AG09309 (cell line): ENCODE measurements at regions not wholly inside any gene's neighbourhood (a gene's known extent, or its start where the extent isn't known, plus 50 kb on each side); places are given as distances from the start of the nearest gene placed in this dataset.

Experiments used
- DNase-seq: peaks from one replicate; pipeline ENCODE4 v3.0.0-alpha.2; 2010; ENCODE audit warnings: low read depth
- H3K4me3 ChIP-seq: 2 replicates; pipeline ENCODE4 v1.5.1; 2011; ENCODE audit warnings: mild to moderate bottlenecking, low read depth, low read length, moderate library complexity; ENCODE audit not compliant: control insufficient read depth
- TF ChIP-seq, protein P1 (sequence below): IDR thresholded peaks from 2 replicates; pipeline ENCODE4 v1.5.1; 2011; ENCODE audit warnings: mild to moderate bottlenecking, low read depth, low read length, inconsistent platforms; ENCODE audit not compliant: insufficient read depth, control insufficient read depth; ENCODE audit errors: missing control alignments

DNA sequence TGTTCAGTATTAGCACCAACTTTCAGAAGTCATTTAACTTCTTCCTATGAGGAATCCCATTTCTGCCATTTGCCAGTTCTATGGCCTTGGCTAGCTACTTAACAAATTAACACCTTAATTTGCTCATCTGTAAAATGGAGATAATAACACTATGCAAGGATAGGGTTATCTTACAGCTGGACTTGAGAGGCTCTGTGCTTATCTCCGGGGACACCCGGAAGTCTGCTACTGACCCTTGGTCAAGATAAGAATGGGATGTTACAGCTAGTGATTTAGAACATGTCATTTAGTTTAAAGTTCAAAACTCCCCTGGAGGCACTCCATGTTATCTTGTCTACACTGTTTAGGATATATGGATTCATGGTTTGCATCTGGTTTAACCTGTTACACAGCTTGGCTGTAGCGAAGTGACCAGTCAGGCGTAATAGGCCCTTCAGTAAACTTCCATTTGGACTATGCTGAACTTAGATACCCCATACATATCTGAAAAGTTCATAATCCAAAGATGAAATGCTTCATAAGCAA lies 156.0 kb upstream of the CD96 start:
- no peak for DNase-seq
- no peak overlapping the region for H3K4me3 ChIP-seq
- TF ChIP-seq, protein P1, sequence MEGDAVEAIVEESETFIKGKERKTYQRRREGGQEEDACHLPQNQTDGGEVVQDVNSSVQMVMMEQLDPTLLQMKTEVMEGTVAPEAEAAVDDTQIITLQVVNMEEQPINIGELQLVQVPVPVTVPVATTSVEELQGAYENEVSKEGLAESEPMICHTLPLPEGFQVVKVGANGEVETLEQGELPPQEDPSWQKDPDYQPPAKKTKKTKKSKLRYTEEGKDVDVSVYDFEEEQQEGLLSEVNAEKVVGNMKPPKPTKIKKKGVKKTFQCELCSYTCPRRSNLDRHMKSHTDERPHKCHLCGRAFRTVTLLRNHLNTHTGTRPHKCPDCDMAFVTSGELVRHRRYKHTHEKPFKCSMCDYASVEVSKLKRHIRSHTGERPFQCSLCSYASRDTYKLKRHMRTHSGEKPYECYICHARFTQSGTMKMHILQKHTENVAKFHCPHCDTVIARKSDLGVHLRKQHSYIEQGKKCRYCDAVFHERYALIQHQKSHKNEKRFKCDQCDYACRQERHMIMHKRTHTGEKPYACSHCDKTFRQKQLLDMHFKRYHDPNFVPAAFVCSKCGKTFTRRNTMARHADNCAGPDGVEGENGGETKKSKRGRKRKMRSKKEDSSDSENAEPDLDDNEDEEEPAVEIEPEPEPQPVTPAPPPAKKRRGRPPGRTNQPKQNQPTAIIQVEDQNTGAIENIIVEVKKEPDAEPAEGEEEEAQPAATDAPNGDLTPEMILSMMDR, result no peak

DNA sequence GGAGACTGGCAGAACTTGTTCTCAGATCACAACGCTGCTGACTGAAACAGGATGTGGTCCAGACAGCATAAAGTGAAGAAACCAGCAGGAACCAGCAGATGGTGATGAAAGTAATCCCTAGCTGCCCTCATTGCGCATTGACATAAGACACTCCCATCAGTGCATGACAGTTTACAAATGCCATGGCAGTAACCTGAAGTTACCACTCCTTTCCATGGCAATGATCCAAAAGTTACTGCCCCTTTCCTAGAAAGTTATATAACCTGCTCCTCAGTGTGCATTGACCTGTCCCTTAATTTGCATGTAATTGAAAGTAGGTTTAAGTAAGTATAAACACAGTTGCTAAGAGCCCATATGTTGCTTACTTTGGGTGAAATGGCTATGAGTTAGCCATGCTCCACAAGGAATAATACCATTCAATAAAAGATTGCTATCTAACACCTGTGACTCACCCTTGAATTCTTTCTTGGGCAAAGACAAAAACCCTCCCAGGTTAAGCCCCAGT lies 149.1 kb upstream of the CD96 start:
- DNase-seq, result no peak
- no peak overlapping the region for H3K4me3 ChIP-seq
- TF ChIP-seq, protein P1, result no peak

DNA sequence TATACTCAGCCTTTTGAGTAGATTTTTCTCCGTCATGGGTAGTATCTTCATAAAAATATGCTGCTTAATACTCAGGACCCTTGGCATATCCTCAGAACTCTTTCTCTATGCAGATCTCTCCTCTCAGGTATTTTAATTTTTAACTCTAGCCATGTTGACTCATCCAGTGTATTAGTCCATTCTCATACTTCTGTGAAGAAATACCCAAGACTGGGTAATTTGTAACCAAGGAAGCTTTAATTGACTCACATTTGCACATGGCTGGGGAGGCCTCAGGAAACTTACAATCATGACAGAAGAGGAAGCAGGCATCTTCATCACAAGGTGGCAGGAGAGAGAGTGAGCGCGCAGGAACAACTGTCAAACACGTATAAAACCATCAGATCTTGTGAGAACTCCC lies 129.3 kb upstream of the CD96 start:
- DNase-seq, result no peak
- TF ChIP-seq, protein P1, result no peak
- no peak overlapping the region for H3K4me3 ChIP-seq

DNA sequence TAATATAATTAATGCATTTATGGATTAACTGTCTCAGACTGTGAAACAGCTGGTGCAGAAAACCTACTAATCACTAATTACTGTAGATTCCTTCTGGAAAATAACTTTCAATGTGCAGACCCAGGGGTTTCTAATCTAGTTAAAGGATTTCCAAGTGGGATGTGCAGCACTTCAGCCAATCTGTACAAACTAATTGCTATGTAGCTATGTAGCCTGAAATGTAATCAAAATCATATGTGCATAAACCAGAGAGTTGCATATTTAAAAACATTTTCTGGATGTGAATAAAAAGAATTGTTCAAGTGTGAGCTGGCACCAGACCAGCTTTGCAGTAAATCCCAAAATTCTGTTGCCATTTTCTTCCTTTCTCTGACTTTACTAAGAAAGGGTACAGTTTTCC lies 127.5 kb upstream of the CD96 start:
- H3K4me3 ChIP-seq, result no peak overlapping the region
- no peak for DNase-seq
- TF ChIP-seq, protein P1, result no peak

DNA sequence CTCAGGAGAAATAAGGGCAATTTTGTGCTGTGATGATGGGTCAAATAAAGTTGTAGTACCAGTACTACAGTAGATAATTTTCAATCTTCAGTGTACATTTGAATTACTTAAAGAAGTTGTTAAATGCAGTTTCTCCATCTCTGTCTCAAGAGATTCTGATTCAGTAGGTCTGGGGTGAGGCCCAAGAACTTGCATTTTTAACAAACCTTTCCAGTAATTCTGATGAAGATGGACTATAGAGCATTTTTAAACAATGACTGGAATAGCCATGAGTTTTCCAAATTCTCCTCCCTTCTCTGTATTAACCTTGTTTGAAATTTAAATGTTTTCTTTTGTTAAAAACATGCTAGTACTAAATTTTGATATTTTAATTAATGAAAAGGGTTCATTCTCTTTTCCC lies 127.0 kb upstream of the CD96 start:
- DNase-seq, result no peak
- TF ChIP-seq, protein P1, result no peak
- no peak overlapping the region for H3K4me3 ChIP-seq

DNA sequence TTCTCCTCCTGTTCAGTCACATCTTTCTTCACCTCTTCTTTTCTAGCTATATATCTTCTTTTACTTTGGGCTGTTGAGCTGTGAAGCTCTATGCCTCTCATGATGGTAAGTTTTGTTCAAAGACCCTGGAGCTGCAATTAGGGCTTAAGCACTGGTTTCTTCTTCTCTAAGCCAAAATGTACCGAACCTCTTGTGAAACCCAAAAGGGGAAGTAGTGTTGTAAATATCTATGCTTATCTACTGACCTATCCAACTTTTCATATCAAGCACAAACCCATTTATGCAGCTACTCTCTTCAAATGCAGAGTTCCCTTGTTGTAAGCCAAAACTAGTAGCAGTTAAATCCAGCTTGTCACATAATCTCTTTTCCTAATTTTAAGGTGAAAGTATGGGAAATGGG lies 123.6 kb upstream of the CD96 start:
- TF ChIP-seq, protein P1, result no peak

DNA sequence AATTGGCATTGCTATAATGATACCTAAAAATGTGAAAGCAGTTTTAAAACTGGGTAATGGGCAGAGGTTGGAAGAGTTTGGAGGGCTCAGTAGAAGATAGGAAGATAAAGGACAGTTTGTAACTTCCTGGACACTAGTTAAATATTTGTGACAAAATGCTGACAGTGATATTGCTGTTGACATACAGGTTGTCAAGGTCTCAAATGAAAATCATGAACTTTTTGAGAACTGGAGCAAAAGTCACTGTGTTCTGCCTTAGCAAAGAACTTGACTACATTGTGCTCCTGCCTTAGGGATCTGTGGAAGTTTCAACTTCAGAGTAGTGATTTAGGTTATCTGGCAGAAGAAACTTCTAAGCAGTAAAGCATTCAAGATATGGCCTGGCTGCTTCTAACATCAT lies 113.7 kb upstream of the CD96 start:
- DNase-seq, result no peak
- no peak overlapping the region for H3K4me3 ChIP-seq
- TF ChIP-seq, protein P1, result no peak

More for the DNA sequence above, 123.6 kb upstream of the CD96 start:
- H3K4me3 ChIP-seq, result no peak overlapping the region
- no peak for DNase-seq
